ENCODE measurements at regions not wholly inside any gene's neighbourhood (a gene's known extent, or its start where the extent isn't known, plus 50 kb on each side); places are given as distances from the start of the nearest gene placed in this dataset.
"Not testable (repeated sequence)": the region's sequence is repeated elsewhere in the genome, so short reads cannot be mapped to it uniquely, and the experiment has no call there.

DNA sequence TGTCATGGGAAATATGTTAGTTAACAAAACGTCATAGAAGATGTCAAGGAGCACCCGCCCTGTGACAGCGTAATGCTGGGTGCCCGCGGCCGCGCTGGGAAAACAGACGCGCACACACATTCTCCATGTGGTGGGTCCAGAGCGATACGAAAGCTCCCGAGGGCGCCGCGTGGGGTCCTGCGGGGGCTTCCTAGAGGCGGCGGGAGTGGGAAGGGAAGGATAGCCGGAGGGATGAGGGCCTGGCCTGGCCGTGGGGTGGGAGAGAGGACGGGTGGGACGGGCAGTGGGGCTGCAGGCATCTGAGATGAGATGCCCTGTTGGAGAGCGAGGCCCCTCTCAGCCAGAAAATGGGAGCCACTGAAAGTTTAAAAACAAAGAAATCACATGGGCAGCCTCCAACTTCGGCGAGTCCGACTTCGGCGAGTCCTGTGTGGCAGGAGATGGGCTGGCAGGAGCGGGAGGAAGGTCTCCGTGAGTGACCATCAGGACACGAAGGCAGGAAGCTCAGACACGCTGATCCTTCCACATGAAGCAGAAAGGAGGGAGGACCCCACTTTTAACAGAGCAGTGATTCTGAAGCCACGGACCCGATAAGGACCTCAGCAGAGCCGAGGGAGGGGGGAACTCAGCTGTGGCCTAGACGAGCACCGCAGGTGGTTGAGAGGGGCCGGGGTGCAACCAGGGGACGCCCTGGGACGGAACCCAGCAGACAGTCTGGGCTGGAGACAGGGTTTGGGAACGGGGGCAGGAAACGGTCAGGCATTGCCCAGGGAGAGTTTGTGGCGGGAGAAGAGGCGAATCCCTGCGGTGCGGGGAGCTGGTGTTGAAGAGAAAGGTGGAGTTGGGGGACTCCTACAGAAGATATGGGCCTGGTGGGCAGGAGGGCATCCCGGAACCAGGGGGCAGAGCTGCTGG, 114.1 kb upstream of the FRMD1 start:
- no peak for DNase-seq (ENCODE audit: low spot score)

DNA sequence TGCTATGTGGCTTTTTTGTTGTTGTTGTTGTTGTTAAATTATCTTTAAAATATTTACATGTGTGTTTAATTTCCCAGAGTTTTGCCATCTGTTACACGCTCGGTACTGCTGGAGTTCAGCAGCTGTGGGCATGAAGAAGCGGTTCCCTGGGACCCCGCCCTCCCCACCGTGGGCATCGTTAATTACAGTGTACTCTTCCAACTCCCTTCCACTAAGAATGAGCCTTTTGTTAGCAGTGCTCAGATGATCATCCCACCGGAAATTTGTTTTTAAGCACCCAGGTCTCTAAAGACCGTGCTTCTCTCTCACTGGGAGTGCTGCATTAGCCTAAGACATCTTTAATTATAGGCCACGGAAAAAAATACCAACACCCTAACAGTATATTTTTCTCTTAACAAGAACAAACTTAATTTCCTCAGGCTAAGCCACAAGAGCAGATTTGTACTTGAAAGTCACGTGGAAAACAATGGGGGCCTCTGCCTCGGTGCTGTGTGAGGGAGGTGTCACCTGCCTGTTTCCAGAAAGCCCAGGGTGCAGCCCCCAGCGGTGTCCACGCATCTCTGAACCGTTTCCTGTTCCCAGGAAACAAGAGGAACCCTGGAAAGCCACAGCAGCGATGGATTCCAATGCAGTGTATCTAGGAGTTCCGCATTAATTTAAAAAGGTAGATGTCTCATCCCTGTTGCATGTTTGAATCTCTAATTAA, 113.3 kb upstream of the FRMD1 start:
- no peak for DNase-seq (ENCODE audit: low spot score)

DNA sequence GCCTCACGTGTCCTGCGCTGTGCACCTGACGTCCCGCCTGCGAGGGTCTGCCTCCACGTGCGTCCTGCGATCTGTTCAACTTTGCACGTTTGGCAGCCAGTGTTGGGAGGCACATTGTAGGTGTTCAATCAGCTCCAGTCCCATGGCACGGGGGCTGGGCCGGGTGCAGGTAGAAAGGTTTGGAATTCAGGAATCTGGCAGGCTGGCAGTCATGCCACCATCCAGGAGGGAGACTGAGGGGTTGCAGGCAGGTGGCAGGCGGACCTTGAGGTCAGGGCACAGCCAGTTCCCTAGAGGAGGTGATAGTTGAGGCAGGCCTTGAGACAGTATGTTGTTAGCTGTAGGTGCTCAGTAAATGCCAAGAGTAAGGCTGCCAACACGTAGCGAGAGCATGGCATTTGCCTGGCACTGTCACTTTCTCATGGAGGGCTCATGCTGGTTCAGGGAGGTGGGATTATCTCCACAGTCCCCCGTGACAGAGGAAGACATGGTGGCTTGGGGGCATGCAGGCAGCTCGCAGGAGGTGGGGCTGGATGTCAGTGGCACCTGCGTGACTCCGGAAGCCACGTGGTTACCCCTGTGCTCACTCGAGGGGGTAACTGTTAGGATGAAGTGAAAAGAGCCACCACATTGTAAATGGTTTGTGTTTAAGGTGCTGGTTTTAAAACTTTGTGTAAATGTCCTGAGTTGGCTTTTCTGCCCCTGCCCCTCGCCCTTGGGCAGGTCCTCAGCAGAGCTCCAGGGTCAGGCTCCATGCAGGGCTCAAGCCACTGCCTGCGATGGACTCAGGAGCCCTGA, 111.8 kb upstream of the FRMD1 start:
- DNase-seq (ENCODE audit: low spot score): no peak

DNA sequence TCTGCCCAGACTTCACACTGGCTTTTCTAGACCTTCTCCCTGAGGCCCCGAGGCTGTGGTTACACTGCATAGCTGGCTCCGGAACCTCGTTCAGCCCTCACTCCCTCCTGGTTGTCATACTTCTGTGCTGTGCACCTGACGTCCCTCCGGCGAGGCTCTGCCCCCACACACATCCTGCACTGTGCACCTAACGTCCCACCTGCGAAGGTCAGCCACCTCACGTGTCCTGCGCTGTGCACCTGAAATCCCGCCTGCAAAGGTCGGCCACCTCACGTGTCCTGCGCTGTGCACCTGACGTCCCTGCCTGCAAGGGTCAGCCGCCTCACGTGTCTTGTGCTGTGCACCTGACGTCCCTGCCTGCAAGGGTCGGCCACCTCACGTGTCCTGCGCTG, 111.0 kb upstream of the FRMD1 start:
- no peak for DNase-seq (ENCODE audit: low spot score)

DNA sequence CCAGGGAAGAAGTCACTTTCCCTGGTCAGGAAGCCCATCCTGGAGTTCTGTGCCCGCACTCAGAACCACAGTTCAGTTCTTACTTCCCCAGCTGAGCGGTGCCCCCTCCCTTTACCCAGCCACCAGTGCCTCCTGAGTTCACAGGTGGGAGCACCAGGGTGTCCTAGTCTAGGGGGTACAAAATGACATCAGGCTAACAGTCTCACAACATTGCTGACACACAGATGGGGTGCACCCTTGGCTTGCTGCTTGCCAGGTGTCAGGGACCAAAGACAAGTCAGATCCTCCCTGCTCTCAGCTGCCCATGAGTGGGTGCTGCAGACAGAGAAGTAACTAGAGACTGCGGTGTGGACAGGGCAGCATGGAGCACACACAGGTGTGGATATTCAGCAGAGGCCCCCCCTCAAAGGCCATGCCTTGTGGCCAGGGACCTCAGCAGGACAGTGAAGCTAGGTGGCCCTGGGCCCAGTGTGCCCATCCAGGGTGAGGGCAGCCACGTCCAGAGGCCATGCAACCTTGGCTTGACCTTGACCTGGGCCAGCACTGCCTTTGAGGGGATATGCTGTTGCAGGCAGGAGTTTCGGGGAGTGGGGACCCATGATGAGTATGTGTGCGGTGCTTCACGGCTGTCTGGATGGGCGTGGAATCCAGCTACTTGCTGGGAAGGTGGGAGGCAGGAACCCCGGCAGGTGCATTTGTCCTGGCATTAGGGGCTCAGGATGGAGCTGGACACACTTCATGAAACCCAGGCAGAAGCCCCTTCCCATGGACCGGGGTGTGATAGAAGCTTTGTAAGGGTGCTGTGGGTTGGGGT, 110.4 kb upstream of the FRMD1 start:
- DNase-seq (ENCODE audit: low spot score): no peak

DNA sequence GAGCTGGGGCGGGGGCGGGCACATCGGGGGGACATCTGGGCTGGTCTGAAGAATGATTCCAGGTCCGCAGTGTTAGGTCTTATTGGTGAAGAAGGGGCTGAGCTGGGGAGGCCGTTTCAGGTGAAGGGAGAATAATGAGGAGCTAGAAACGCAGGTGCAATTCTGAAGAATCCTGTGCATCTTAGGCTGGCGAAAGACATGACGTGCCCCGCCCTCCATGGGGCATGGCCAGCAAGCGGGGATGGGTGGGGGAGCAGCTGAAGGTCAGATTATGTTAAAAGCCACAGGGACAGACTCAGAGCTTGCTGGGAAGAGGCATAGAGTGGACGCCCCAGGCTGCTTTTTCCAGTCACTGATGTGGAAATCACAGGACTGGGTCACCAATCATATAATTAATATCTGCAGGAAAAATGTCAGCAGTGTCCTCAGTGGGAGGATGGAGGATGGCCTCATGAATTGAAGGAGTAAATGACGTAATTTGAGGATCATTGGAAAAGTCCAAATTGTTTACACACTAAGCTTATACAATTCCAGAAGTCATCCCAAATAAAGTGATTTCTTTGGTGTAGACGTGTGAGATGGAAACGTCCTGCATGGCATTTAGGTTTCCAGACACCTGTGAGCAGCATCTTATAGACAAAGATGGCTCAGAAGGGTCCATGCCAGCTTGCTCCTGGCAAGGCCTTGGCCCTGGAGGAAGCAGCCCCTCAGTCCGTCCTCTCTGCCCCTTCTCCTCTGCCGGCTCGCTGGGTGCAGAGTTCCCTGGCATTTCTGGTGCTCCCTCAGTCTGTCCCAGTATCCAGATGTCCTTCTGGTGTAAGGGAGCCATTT, 109.6 kb upstream of the FRMD1 start:
- no peak for DNase-seq (ENCODE audit: low spot score)

DNA sequence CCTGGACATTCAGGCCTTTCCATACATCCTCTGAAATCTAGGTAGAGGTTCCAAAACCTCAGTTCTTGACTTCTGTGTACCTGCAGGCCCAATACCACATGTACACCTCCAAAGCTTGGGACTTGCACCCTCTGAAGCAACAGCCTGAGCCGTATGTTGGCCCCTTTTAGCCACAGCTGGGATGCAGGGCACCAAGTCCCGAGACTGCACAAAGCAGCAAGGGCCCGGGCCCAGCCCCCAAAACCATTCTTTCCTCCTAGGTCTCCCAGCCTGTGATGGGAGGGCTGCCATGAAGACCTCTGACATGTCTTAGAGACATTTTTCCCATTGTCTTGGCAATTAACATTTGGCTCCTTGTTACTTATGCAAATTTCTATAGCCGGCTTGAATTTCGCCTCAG, 107.4 kb upstream of the FRMD1 start:
- DNase-seq (ENCODE audit: low spot score): no peak

DNA sequence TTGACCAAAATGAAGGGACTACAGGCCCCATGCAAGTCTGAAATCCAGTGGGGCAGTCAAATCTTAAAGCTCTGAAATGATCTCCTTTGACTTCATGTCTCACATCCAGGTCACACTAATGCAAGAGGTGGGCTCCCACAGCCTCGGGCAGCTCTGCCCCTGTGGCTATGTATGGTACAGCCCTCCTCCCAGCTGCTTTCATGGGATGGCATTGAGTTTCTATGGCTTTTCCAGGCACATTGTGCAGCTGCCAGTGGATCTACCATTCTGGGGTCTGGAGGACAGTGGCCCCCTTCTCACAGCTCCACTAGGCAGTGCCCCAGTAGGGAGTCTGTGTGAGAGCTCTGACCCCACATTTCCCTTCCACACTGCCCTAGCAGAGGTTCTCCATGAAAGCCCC, 107.0 kb upstream of the FRMD1 start:
- not testable (repeated sequence) for DNase-seq (ENCODE audit: low spot score)

DNA sequence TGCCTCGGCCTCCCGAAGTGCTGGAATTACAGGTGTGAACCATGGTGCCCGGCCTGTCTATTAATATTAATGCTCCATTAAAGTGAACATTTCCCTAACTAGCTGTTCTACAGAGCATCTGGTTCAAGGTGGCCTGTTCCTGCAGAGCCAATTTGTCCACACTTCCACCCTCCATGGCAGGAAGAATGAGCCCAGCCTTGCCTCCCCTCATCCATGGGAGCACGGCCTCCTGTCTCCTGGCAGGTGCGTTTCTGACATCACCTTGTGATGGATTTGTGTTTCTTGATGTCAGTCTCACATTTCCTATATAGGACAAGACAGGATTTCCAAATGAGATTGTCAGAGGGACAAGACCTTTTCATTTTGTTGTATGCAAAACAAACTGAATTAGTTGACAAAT, 105.7 kb upstream of the FRMD1 start:
- no peak for DNase-seq (ENCODE audit: low spot score)

DNA sequence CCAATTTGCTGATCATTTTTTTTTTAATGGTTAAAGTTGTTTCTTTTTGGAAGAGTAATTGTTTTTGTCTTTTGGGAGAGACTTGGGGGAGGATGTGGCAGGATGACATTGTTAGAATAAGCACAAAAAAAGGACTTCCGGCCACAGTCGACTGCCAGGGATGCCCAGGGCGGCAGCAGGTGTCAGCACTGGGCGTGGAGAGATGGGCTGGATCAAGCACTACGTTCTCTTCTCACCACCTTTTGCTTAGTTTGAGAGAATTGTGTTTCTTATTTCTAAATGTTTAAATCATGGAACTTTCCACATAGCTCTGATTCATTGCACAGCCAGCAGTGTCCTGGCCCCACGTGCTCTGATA, 104.6 kb upstream of the FRMD1 start:
- DNase-seq (ENCODE audit: low spot score): no peak

DNA sequence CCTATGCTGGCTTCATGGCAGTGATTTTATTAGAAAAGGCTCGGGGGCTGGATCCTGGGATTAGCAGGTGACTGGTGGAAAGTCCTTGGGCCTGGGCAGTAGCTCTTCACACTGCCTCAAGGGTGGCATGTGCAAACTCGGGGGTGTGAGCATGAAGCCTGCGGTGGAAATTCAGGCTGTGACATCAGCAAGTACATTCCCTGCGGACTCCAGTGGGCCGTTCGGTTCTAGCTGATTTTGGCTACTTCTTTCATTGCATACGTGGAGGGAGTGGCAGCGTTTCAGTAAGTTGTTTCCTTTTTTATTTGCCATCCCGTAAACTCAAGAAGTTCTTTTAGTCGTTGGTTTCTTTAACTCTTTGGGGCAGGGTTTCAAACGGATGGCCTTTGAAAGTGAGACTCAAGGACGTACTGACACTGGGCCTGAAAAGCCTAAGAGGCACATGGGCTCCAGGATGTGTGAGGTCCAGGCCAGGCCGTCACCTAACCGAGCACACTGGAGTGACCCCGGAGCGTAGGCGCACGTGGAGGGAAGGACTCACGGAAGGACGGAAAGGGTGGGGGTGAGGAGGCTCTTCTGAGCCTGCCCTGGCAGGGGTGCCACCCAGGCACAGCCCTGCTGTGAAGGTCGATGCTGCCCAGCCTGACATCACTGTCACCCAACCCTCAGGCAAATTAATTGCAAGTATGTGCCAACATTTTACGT, 104.0 kb upstream of the FRMD1 start:
- no peak for DNase-seq (ENCODE audit: low spot score)

DNA sequence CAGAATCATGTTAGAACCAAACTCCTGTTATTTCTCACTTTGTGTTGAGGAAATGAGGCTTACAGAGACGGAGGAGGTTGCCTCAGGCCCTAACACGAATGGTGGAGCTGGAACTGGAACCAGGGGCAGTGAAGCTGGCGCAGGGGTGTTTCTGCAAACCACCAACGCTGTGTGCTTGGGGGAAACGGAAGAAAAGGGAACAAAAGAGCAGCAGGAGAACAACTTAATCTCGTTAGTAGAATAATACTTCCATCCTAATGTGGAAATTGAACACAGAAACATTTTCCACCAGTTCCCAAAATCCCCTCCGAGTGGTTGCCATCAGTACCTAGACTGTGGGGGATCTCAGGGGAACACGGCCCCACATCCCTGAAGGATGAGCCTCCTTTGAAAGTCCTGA, 103.4 kb upstream of the FRMD1 start:
- DNase-seq (ENCODE audit: low spot score): no peak

DNA sequence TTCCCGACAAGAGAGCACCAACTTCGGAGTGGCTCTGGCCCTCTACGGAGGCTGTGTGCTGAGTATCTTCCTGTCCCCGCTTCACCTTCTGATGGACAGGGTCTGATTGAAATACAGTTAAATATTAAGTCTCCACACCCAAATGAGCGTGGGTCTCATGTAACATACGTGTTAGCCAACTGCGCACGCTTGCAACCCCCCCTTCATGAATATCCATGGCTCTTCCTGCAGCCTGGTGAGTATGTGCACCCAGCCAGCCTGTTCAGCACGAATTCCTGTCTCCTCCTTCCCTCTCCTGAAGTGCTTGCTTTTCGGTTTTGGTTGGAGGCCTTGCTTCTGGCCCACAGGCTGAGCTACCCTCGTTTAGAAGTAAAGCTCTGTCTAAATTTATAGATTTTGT, 102.9 kb upstream of the FRMD1 start:
- DNase-seq (ENCODE audit: low spot score): no peak

DNA sequence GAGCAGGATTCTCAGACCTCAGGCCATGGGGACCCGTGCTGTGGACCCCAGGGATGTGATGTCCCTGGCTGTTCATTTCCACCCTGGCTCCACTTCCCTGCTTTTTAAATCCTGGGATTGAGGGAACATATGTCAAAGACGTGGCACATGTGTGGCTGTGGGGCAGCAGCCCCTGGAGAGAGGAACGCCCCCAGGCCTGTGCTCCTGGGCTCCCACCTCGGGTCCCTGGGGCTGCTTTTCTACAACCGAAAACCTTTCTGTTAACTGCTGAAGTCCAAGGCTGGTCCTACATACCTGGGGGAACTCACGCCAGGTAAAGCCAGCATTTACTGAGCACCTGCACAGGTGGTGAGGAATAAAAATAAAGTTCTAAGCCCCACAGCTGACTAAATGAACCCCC, 102.3 kb upstream of the FRMD1 start:
- no peak for DNase-seq (ENCODE audit: low spot score)

DNA sequence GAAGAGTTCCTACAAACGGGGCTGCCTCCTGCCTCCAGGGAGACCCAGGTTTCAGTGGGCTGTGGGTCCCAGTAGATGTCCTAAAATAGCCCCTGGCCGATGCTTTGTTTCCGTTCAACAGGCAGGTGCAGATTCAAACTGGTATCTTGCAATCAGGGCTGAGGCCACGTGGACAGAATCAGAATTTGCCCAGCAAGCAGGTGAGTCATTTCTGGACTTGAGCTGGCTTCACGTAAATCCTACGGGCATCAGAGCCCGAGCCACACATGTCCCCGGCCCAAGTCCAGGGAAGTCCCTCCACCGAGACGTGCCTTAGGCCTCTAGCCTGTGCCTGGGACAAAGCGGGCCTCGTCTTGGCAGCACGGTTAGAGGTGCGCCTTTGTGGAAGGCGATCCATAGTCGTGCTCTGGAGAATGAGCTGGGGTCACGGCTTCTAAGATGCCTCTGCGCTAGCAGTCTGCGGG, 101.6 kb upstream of the FRMD1 start:
- no peak for DNase-seq (ENCODE audit: low spot score)

DNA sequence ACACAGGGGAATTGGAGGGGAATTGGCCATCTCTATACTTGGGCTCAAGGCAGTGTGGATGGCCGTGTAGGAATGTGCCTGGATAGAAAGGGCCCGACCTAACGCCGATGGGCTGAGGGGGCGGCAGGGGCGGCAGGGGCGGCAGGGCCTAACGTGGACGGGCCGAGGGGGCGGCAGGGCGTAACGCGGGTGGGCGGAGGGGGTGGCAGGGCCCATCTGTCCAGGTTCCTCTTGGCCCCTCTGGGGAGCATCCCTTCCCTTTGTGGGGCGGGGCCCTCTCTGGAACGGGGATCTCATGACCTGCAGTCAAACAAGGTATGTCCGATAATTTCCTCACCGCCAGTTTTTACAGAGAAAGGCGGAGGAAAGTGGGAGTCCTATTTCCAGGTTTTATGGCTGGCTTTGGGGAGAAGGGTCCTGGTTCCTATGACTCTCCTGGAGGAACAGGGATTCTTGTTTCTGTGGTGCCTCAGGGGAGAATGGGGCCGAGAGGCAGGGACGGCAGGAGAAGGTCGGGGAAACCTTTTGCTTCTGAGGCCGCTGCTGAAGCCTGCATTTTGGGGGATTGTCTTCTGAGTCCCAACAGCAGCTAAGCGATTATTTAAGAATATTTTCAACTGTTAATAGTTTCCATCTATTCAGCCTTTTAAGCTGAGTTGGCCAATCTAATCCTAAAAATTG, 100.8 kb upstream of the FRMD1 start:
- DNase-seq (ENCODE audit: low spot score): no peak

DNA sequence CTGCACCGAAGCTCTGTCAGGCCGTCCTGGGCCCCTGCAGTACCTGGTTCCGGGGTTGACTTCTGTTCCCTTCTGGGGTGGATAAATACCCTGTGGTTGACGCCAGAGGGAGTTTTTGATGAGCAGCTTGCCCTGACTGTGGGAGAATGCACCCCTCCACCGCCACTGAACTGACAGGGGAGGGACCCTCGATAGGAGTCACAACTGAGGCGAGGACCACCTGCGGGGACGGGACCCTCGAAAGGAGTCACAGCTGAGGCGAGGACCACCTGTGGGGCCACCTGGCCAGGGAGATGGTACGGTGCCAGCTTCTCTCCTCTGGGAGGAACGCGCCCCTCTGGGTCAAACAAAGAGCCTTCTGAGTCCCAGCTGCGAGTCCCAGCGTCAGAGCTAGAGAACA, 100.1 kb upstream of the FRMD1 start:
- DNase-seq (ENCODE audit: low spot score): no peak

DNA sequence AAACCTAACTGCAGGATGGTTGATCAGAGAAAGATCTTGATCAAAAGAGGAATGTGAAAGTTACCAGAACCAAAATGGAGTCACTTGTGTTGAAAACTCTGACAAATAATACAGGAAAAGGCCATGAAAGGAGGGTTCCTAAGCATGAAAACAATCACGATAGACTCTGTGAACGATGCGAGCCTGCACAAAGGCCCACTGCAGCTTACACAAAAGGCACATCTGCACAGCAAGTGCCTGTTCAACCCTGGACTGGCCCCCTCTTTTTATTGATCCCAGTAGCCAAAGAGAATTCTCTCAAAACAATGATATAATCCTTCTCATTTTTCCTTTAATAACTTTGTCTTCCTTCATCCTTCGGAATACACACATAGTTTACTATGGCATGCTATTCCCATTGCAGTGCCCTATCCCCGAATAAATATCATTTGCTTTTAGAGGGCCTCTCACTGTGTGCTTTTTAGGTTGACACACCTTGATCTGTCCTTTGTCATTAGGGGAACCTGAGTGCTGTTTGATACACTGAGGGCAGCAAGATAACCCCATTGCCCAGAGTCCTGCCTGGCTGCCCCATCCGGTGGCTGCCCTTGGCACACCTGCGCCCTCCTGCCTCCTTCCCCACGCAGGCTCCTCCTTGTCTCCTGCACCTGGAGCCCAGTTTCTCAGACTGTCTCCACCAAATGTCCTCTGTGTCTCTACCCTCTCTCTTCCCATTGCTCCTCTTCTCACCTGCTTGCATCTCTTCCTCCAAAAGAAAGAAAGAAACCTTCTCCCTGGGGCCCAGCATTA, 98.3 kb upstream of the FRMD1 start:
- DNase-seq (ENCODE audit: low spot score): no peak

Measured in HuH-7 (cell line).